Esophagus squamous epithelium (tissue), 5 donors: ENCODE measurements at regions not wholly inside any gene's neighbourhood (a gene's known extent, or its start where the extent isn't known, plus 50 kb on each side); places are given as distances from the start of the nearest gene placed in this dataset.

Experiments used
- DNase-seq: peaks from one replicate; lab custom pipeline; 2025; lab: John Stamatoyannopoulos, UW
- H3K27ac ChIP-seq, 4 donors: fragments of 200-600 bp; sonication (generic); one replicate each; pipeline ENCODE4 v1.5.1; 2016 to 2019; ENCODE audit warnings: mild to moderate bottlenecking in 1 of 4
- H3K27me3 ChIP-seq, 4 donors: fragments of 200-600 bp; sonication (generic); 1 replicate in 3 of 4; 2 replicates in 1 of 4; pipeline versions ENCODE4 v1.5.1 to v1.6.0; 2017 to 2021; ENCODE audit warnings: antibody characterized with exemption in 1 of 4
- H3K36me3 ChIP-seq, 3 donors: fragments of 200-600 bp; sonication (generic); one replicate each; pipeline ENCODE4 v1.5.1; 2016 to 2019
- H3K4me1 ChIP-seq, 3 donors: fragments of 200-600 bp; sonication (generic); one replicate each; pipeline ENCODE4 v1.5.1; 2017 to 2019
- H3K4me3 ChIP-seq, 4 donors: fragments of 200-600 bp; sonication (generic); 1 replicate in 3 of 4; 2 replicates in 1 of 4; pipeline ENCODE4 v1.5.1; 2016 to 2019; ENCODE audit warnings: mild to moderate bottlenecking in 2 of 4, moderate library complexity in 1 of 4
- H3K9me3 ChIP-seq, 3 donors: fragments of 200-600 bp; sonication (generic); one replicate each; pipeline ENCODE4 v1.5.1; 2016 to 2019
- POLR2A ChIP-seq, 4 donors: fragments of 450-650 bp; IDR thresholded peaks; one replicate each; pipeline ENCODE4 v1.6.1; 2017; ENCODE audit warnings: antibody characterized with exemption in 4 of 4, mild to moderate bottlenecking in 4 of 4, moderate library complexity in 3 of 4
- WGBS, 2 donors: methylation state at CpG; one replicate each; pipeline ENCODE4 v1.1.5; 2018; 5-methylcytosine and 5-hydroxymethylcytosine counted together
- intact Hi-C: fragments of 100-400 bp; cut with DNase I; formaldehyde crosslinking; loops from one replicate; pipeline ENCODE4 v1.15.0; 2022
- TF ChIP-seq, protein P1 (sequence below), 6 experiments: fragments of 450-650 bp in 4 of 6; fragments of 200-600 bp in 2 of 6; sonication (generic) in 2 of 6; IDR thresholded peaks; one replicate each; pipeline ENCODE4 v1.5.1; 2016 to 2019; ENCODE audit warnings: antibody characterized with exemption in 6 of 6, mild to moderate bottlenecking in 4 of 6, moderate library complexity in 4 of 6
- donor health status: DM: yes; HTN: yes; CAD: no.

DNA sequence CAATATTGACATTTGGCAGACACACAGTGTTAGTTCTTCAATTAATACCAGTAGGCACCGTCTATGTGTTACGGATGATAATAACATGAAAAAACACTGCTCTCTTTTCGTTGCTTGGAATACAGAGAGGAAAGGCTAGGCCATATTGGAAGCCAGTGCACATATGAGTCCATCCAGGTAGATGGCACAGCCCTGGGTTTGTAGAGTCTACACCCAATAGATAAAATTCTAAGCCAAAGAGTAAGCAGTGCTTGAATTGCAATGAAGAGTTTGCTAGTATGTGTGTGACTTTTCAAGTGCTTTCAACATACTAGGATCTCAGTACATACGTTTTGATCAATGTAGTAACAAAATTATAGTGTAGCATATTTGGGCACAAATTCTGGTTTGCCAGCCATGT lies 243.3 kb upstream of the AVPR1A start:
- WGBS, 2 donors = 52 to 60% methylated on average over 4 of the region's 4 CpGs
- Histone ChIP-seq H3K36me3 (no peaks in the 10 kb centered on the region), H3K4me3 (no peak overlapping the region), H3K4me1 (no peaks in the 10 kb centered on the region), H3K27me3 (no peaks in the 10 kb centered on the region), H3K9me3 (no peaks in the 10 kb centered on the region), H3K27ac (no peak overlapping the region)
- TF ChIP-seq, protein P1, sequence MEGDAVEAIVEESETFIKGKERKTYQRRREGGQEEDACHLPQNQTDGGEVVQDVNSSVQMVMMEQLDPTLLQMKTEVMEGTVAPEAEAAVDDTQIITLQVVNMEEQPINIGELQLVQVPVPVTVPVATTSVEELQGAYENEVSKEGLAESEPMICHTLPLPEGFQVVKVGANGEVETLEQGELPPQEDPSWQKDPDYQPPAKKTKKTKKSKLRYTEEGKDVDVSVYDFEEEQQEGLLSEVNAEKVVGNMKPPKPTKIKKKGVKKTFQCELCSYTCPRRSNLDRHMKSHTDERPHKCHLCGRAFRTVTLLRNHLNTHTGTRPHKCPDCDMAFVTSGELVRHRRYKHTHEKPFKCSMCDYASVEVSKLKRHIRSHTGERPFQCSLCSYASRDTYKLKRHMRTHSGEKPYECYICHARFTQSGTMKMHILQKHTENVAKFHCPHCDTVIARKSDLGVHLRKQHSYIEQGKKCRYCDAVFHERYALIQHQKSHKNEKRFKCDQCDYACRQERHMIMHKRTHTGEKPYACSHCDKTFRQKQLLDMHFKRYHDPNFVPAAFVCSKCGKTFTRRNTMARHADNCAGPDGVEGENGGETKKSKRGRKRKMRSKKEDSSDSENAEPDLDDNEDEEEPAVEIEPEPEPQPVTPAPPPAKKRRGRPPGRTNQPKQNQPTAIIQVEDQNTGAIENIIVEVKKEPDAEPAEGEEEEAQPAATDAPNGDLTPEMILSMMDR (IDR thresholded peaks at IDR 0.05) = no peak
- DNase-seq = no peak
- intact Hi-C loops = no loop called here

DNA sequence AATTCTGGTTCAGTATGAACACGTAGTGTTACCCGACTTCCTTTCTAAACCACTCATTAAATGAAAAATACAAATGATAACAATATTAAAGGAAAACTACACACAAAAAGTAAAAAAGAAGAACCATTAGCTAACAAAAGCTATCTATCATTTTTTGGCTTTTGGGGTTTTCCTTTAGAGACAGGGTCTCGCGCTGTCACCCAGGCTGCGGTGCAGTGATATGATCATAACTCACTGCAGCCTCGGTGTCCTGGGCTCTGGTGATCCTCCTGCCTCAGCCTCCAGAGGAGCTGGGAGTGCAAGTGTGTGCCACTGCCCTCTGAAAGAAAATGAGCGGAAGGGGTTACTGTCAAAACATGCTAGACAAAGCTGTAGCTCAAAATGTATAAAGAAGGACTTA lies 238.2 kb upstream of the AVPR1A start:
- Histone ChIP-seq H3K9me3 (no peaks in the 10 kb centered on the region), H3K27ac (no peak overlapping the region), H3K36me3 (no peaks in the 10 kb centered on the region), H3K4me3 (no peak overlapping the region), H3K27me3 (no peaks in the 10 kb centered on the region), H3K4me1 (no peaks in the 10 kb centered on the region)
- intact Hi-C loops = no loop called here
- DNase-seq = no peak
- TF ChIP-seq, protein P1 (IDR thresholded peaks at IDR 0.05) = no peak
- TF ChIP-seq POLR2A (IDR thresholded peaks at IDR 0.05) = no peak
- WGBS, 2 donors = 79 to 80% methylated on average over 7 of the region's 7 CpGs

DNA sequence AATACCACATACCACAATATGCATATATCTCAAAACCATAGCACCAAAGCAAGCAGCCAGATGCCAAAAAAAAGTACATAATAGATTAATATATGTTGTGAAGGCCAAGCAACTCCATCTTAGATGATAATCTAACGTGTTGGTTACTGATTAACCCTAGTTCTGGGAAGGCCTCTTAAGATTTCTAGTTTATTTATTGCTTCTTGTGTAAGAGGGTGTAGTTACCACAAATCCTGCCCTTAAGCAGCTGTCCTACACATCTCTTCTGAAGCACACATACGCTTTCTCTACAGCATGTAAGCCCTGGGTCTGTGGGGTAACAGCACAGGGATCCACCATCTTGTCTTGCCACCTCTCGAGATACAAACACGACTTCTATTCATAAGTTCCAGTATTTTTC lies 236.8 kb upstream of the AVPR1A start:
- TF ChIP-seq, protein P1 (IDR thresholded peaks at IDR 0.05) = no peak
- TF ChIP-seq POLR2A (IDR thresholded peaks at IDR 0.05) = no peak
- Histone ChIP-seq H3K27me3 (no peaks in the 10 kb centered on the region), H3K27ac (no peak overlapping the region), H3K36me3 (no peaks in the 10 kb centered on the region), H3K9me3 (no peaks in the 10 kb centered on the region), H3K4me3 (no peak overlapping the region), H3K4me1 (no peaks in the 10 kb centered on the region)
- intact Hi-C loops = no loop called here
- DNase-seq = no peak
- WGBS, 2 donors = 76 to 78% methylated on average over 4 of the region's 4 CpGs

DNA sequence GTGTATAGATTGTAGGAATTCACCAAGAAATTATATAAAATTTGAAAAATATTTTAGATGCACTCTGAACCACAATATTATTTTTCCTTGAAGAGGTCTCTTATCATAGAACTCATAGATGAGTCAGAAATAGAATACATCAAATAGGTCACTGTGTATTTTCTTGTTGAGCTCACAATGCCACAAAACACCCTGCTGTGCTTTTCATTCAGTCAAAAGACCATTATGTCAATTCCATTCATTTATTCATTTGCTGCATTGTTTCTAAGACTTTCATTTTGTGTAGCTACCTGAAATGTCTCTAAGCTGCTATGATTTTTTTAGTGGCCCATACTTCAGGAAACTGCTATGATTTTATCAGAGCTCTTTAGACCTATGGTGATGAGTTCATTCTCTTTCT lies 231.9 kb upstream of the AVPR1A start:
- Histone ChIP-seq H3K27ac (no peak overlapping the region), H3K36me3 (no peaks in the 10 kb centered on the region), H3K9me3 (no peaks in the 10 kb centered on the region), H3K4me3 (no peak overlapping the region), H3K27me3 (no peaks in the 10 kb centered on the region), H3K4me1 (no peaks in the 10 kb centered on the region)
- DNase-seq = no peak
- no peak for TF ChIP-seq POLR2A (IDR thresholded peaks at IDR 0.05)
- intact Hi-C loops = no loop called here

DNA sequence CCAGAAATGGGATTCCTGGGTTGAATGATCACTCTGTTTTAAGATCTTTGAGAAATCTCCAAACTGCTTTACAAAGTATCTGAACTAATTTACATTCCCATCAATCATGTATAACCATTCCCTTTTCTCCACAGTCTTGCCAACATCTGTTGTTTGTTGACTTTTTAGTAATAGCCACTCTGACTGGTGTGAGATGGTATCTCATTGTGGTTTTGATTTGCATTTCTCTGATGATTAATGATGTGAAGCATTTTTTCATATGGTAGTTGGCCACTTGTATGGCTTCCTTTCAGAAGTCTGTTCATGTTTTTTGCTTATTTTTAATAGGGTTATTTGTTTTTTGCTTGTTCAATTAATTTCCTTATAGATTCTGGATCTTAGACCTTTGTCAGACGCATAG lies 211.8 kb upstream of the AVPR1A start:
- no peak for DNase-seq
- no peaks in the 10 kb centered on the region for H3K27me3 ChIP-seq
- H3K27ac ChIP-seq = no peak overlapping the region
- no peaks in the 10 kb centered on the region for H3K36me3 ChIP-seq
- WGBS, 2 donors = 71 to 82% methylated on average over 1 of the region's 1 CpG
- no peaks in the 10 kb centered on the region for H3K4me1 ChIP-seq
- no peak overlapping the region for H3K4me3 ChIP-seq
- no peaks in the 10 kb centered on the region for H3K9me3 ChIP-seq
- intact Hi-C loops = no loop called here
- TF ChIP-seq POLR2A (IDR thresholded peaks at IDR 0.05) = no peak
- TF ChIP-seq, protein P1 (IDR thresholded peaks at IDR 0.05) = no peak

DNA sequence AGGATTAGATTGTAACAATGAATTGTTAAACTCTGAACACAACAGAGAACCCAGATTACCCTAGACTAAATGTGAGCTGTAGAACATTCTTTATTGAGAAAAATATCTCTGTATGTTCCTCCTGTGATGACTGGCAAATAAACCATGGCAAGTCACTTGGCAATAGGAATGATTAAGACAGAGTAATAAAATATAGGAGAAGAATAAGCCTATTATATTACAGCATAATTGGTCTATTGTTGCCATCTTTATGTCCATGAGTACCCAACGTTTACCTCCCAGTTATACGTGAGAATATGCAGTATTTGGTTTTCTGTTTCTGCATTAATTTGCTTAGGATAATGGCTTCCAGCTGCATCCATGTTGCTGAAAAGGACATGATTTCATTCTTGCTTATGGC lies 211.2 kb upstream of the AVPR1A start:
- Histone ChIP-seq H3K27ac (no peak overlapping the region), H3K27me3 (no peaks in the 10 kb centered on the region), H3K9me3 (no peaks in the 10 kb centered on the region), H3K4me1 (no peaks in the 10 kb centered on the region), H3K36me3 (no peaks in the 10 kb centered on the region), H3K4me3 (no peak overlapping the region)
- 59 to 80% methylated on average over 2 of the region's 2 CpGs for WGBS, 2 donors
- no peak for DNase-seq
- TF ChIP-seq POLR2A (IDR thresholded peaks at IDR 0.05) = no peak
- TF ChIP-seq, protein P1 (IDR thresholded peaks at IDR 0.05) = no peak
- intact Hi-C loops = no loop called here
